GM21529 (cell line): ENCODE measurements at regions not wholly inside any gene's neighbourhood (a gene's known extent, or its start where the extent isn't known, plus 50 kb on each side); places are given as distances from the start of the nearest gene placed in this dataset.

Source experiments
- ATAC-seq: cut with Tn5 transposase; IDR thresholded peaks from one replicate; pipeline ENCODE4 v1.9.1; 2021; ENCODE audit not compliant: unreplicated experiment

GRCh38 chr13:30006246-30006645 lies 155.8 kb upstream of the UBL3 start:
- no peak for ATAC-seq

DNA sequence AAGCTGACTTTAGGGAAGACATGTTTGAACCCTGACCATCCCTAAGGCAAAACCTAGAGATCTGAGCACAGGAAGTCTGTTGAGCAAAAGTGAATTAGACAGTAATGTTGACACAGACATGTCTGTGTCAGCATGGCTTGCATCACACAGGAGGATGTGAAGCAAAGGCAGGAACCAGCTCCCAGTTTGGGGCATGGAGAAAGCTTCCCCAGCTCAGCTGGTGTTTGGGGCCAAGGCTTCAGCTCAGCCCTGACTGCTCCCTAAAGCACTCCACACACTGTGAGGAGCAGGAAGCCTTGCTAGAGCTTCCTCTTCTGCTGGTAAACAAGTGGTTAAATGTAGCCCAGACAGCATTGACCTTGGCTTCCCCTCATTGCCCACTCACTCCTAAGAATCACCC lies 153.8 kb upstream of the UBL3 start:
- ATAC-seq: no peak

- ATAC-seq: no peak
These were observed 152.2 kb upstream of the UBL3 start for GRCh38 chr13:30002577-30002976.

DNA sequence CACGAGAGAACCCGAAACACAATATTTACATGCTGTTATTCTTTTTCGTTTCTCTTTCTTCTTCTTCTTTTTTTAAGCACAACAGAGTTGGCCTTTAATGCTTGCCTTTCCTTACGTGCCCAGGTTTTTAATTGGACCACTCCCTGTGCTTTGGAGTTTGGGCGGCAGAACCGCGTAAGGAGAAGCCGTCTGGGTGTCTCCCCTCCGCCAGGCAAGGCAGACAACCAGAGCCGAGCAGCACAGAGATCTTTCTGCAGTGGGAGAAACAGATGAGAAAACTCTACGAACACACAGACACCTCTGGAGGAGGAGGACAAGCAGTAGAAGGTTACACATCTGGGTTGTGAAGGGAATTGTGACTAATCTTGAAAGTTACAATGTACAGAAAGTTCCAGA lies 150.0 kb upstream of the UBL3 start:
- ATAC-seq: no peak

GRCh38 chr13:29999492-30000369 lies 149.3 kb upstream of the UBL3 start:
- no peak for ATAC-seq

GRCh38 chr13:29996316-29996715 lies 145.9 kb upstream of the UBL3 start:
- no peak for ATAC-seq

DNA sequence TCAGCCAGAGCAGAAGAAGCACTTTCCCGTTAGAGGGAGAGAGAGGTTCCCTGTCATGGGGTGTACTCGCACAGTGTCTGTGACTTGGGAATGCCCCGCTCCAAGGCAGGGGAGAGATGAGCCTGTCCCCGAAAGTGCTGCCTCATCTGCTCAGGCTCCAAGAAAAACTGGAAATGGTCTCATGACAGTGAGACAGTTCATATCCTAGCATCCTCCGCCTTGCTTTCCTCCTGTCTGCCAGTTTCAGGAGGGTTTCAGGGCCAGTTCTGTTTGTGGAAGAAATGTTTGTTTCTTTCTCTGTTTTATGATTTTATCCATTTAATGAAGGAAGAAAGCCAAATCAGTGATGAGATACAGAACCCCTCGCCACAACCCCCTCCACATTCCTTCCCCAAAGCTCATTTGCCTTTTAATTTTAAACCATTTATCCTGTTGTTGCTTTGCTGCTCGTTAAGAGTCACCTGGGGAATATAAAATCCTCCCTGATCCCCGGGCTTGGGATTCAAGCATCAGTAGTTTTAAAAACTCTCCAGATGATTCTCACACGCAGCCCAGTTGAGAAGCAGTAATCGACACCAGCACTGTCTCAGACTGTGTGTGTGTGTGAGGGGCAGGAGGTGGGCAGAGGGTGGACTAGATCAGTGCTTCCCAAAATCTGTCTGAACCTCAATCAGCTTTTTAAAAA lies 144.6 kb upstream of the UBL3 start:
- ATAC-seq: no peak

GRCh38 chr13:29993716-29994488 lies 143.5 kb upstream of the UBL3 start:
- ATAC-seq: no peak

- no peak for ATAC-seq
These were observed 142.8 kb upstream of the UBL3 start for GRCh38 chr13:29993196-29993595.

- no peak for ATAC-seq
These were observed 140.9 kb upstream of the UBL3 start for GRCh38 chr13:29991343-29991742.

GRCh38 chr13:29987340-29987739 lies 136.9 kb upstream of the UBL3 start:
- no peak for ATAC-seq

- ATAC-seq: no peak
These were observed 129.9 kb upstream of the UBL3 start for GRCh38 chr13:29980339-29980738.

DNA sequence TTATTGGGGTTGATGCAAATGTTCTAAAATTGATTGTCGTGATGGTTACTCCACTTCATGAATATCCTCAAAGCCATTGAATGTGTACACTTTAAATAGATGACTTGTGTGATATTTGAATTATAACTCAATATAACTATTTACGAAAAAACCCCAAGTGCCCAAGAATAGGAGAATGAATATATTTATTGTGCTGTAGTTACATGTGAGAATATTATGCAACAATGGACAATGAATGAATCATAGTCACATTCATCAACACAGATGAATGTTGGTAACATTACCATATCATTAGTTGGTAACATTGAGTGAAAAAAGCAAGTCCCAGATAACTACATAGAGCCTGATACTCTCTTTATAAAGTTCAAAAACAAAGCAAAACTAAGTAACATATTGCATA lies 127.8 kb upstream of the UBL3 start:
- ATAC-seq: no peak

DNA sequence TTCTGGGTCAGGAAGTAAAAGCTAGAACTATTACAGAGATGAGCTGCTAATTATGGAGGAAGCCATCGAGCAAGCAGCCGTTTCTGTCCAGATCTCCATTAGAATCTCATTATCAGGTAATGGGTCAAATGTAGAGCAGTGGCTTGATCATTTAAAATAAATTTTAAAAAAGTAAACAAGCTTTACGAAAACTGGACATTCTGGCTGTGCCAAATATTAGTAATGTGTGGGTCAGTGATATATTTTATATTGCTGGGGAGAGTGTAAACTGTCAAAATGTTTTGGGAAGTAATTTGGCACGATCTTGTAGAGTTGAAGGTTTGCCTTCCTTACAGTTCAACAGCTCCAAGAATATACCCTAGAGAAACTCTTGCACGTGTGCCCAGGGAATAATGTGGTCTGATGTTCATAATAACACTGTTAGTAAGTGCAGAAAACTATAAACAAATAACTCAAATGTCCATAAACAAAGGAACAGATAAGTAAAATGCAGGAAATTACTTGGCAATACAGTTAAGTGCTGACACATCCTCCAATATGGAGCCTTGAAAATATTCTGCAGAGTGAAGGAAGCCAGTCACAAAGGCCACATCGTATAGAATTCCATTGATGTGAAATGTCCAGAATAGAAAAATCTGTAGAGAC lies 127.2 kb upstream of the UBL3 start:
- ATAC-seq: no peak

DNA sequence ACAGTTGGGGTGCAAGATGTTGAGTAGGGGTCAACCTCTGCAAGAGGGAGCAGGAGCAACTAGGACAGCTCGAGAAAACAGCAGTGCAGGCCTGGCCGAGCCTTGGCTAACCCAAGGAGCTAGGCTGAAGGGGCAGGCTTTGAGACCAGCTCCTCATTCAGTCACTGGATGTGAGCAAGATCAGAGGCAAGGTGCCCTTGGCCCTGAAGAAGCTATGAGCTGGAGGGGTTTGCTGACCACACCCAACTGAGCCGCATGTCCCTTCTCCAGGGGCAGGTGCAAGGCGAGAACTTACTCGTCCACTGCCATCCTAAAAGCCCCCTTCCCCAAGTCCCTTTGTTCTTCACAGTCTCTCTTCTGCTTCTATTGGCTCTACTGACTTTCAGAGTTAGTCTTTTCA lies 126.1 kb upstream of the UBL3 start:
- no peak for ATAC-seq

DNA sequence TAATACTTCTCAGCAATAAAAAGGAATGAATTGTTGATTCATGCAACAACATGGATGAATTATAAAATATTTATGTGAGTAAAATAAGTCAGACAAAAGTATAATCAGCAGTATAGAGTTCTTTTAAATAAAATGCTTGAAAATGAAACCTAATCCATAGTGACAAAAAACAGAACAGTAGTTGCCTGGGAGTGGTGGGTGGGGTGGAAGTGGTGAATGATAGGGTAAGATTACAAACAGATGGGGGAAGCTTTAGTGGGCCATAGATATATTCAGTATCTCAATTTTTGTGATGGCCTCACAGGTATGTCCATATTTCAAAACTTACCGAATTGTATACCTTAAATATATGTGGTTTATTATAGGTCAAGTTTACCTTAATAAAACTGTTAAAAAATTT lies 124.9 kb upstream of the UBL3 start:
- ATAC-seq: no peak

DNA sequence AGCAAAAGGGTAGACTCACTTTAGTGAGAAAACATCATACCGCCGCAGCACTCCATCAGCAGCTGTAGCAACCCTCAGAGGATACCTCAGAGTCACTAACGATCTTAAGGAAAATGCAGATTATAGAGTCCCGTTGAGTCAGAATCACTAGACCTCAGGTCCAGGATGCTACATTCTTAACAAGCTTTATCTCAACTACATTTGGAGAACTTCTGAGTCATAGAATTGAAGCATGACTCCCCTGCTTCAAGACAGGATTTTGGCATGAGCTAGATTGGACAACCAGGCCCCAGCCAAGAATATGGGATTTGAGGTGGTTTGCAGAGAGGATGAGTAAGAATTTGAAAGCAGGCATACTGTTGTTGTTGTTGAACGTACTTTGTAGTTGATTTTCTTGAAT lies 118.9 kb upstream of the UBL3 start:
- ATAC-seq: no peak

DNA sequence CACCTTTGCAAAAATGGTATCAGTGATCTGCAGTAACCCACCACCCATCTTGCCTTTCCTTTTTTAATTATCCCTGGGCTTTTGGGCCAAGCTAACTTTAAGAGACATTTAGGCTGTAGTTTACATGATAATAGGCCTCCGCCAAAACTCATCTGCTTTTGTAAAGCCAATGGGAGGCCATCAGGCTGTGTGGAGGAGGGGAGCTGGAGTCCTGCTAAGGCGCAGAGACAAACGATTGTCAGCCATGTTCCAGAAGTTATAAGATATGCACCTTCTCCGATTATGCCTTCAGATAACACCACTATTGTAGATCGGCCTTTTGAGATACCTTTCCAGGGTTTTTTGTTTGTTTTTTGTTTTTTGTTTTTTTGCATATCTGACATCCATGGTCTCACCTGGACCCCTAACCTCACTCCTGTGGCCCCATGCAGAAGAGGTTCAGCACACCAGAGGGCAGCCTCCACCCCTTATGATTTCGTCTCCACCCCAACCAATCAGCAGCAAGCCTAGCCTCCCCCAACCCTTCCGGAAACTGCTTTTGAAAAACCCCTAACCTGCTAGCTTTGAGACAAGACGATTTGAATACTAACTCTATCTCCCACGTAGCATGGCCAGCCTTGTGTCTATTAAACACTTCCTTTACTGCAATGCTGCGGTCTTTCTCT lies 113.9 kb upstream of the UBL3 start:
- ATAC-seq: no peak

DNA sequence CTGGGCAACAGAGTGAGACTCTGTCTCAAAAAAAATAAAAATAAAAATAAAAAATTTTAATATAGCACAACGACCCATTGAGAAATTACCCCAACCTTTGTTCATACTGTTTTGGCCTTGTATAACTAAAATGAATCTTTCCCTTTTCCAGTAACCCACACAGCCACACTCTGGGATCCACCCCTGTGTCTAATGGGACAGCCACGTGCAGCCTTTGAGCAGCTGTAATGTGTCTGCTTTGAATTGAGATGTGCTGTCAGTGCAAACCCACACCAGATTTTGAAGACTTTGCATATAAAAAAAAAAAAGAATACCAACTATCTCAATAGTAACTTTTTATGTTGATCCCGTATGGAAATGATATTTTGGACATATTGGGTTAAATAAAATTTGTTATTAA lies 112.7 kb upstream of the UBL3 start:
- ATAC-seq: no peak

- ATAC-seq: no peak
These were observed 110.7 kb upstream of the UBL3 start for GRCh38 chr13:29961036-29961670.
